IMR-90 (cell line): ENCODE measurements at regions not wholly inside any gene's neighbourhood (a gene's known extent, or its start where the extent isn't known, plus 50 kb on each side); places are given as distances from the start of the nearest gene placed in this dataset.

Experiments used
- ATAC-seq: fragments of 200-7000 bp; cut with Tn5 transposase; 2 replicates; pipeline ENCODE4 v1.9.1; 2020; ENCODE audit warnings: low read depth, mild to moderate bottlenecking, moderate library complexity
- BruUV-seq: library from RNA; stranded (reverse); fragments of 400-500 nt; replicated peaks from 2 replicates; lab custom pipeline; 2021; lab: Mats Ljungman, UMichigan
- CTCF ChIA-PET: fragments of 300-600 bp; formaldehyde crosslinking; extraction: SDS; loops from one replicate; lab custom pipeline; 2021; ENCODE audit warnings: antibody characterized with exemption; lab: Yijun Ruan, JAX
- POLR2A ChIA-PET: fragments of 300-600 bp; sonication (Branson Sonifier 250); formaldehyde crosslinking; loops from one replicate; lab custom pipeline; 2022; ENCODE audit warnings: antibody characterized with exemption; ENCODE audit not compliant: unreplicated experiment; lab: Charles Lee
- DNase-seq: peaks from one replicate; pipeline ENCODE4 v3.0.0; 2013
- H2AFZ ChIP-seq: replicated peaks from 2 replicates; pipeline ENCODE3; 2013; ENCODE audit warnings: low read length, mild to moderate bottlenecking; ENCODE audit not compliant: poor library complexity
- H2AK5ac ChIP-seq: 2 replicates; pipeline ENCODE4 v1.6.1; 2013; ENCODE audit warnings: low read depth, low read length, inconsistent platforms
- H2AK9ac ChIP-seq: replicated peaks from 2 replicates; pipeline ENCODE3; 2013; ENCODE audit warnings: mild to moderate bottlenecking, low read depth, low read length, moderate library complexity; ENCODE audit not compliant: poor library complexity
- H2BK120ac ChIP-seq: 2 replicates; pipeline ENCODE4 v1.6.1; 2013; ENCODE audit warnings: low read depth, low read length, inconsistent platforms
- H2BK15ac ChIP-seq: 3 replicates; pipeline ENCODE4 v1.6.1; 2013; ENCODE audit warnings: low read depth, low read length, inconsistent platforms
- H2BK20ac ChIP-seq: 2 replicates; pipeline ENCODE4 v1.6.1; 2013; ENCODE audit warnings: low read depth, mild to moderate bottlenecking, inconsistent platforms, low read length, moderate library complexity
- H2BK5ac ChIP-seq: 2 replicates; pipeline ENCODE4 v1.6.1; 2013; ENCODE audit warnings: mild to moderate bottlenecking, low read depth, low read length, inconsistent platforms; ENCODE audit not compliant: poor library complexity, severe bottlenecking
- H3K14ac ChIP-seq: replicated peaks from 2 replicates; pipeline ENCODE4 v1.6.1; 2013; ENCODE audit warnings: low read depth, low read length, inconsistent platforms
- H3K18ac ChIP-seq: 2 replicates; pipeline ENCODE4 v1.6.1; 2013; ENCODE audit warnings: low read depth, low read length, control low read depth
- H3K23ac ChIP-seq: 2 replicates; pipeline ENCODE4 v1.6.1; 2013; ENCODE audit warnings: low read depth, low read length, inconsistent platforms
- H3K27ac ChIP-seq: 2 replicates; pipeline ENCODE4 v1.5.1; 2013; ENCODE audit warnings: mild to moderate bottlenecking, control low read depth, low read length; ENCODE audit not compliant: insufficient read depth
- H3K27me3 ChIP-seq: 2 replicates; pipeline ENCODE4 v1.6.1; 2013; ENCODE audit warnings: low read length; ENCODE audit not compliant: control insufficient read depth, insufficient read depth
- H3K36me3 ChIP-seq: 2 replicates; pipeline ENCODE4 v1.6.1; 2013; ENCODE audit warnings: low read length, mixed read lengths; ENCODE audit not compliant: control insufficient read depth, insufficient read depth
- H3K4ac ChIP-seq: 2 replicates; pipeline ENCODE4 v1.6.1; 2013; ENCODE audit warnings: low read depth, low read length, inconsistent platforms
- H3K4me1 ChIP-seq: 2 replicates; pipeline ENCODE4 v1.6.1; 2013; ENCODE audit warnings: low read length, mixed read lengths; ENCODE audit not compliant: control insufficient read depth, insufficient read depth
- H3K4me2 ChIP-seq: 2 replicates; pipeline ENCODE4 v1.6.1; 2013; ENCODE audit warnings: low read depth, mild to moderate bottlenecking, control low read depth, low read length, moderate library complexity
- H3K4me3 ChIP-seq: 2 replicates; pipeline ENCODE4 v1.5.1; 2013; ENCODE audit warnings: low read depth, mild to moderate bottlenecking, control low read depth, low read length, moderate library complexity; ENCODE audit not compliant: insufficient read depth
- H3K56ac ChIP-seq: 2 replicates; pipeline ENCODE4 v1.6.1; 2013; ENCODE audit warnings: low read length, inconsistent platforms; ENCODE audit not compliant: insufficient read depth; ENCODE audit errors: extremely low read depth
- H3K79me1 ChIP-seq, 2 experiments: 2 replicates each; pipeline ENCODE4 v1.6.1; 2013; ENCODE audit warnings: low read length in 2 of 2, inconsistent platforms in 1 of 2, low read depth in 1 of 2
- H3K9ac ChIP-seq: 2 replicates; pipeline ENCODE4 v1.6.1; 2013; ENCODE audit warnings: low read depth, low read length, control low read depth
- H3K9me1 ChIP-seq: 2 replicates; pipeline ENCODE4 v1.6.1; 2013; ENCODE audit warnings: low read length, inconsistent platforms; ENCODE audit not compliant: insufficient read depth
- H3K9me3 ChIP-seq: 2 replicates; pipeline ENCODE4 v1.6.1; 2013; ENCODE audit warnings: low read length; ENCODE audit not compliant: control insufficient read depth, insufficient read depth
- H4K20me1 ChIP-seq: 2 replicates; pipeline ENCODE4 v1.6.1; 2013; ENCODE audit warnings: low read length, inconsistent platforms; ENCODE audit not compliant: insufficient read depth
- H4K5ac ChIP-seq: 2 replicates; pipeline ENCODE4 v1.6.1; 2013; ENCODE audit warnings: mild to moderate bottlenecking, low read depth, low read length, control low read depth
- H4K8ac ChIP-seq, 2 experiments: 2 replicates each; pipeline ENCODE4 v1.6.1; 2013; ENCODE audit warnings: low read depth in 2 of 2, low read length in 2 of 2, control low read depth in 1 of 2, inconsistent platforms in 1 of 2
- H4K91ac ChIP-seq: 2 replicates; pipeline ENCODE4 v1.6.1; 2013; ENCODE audit warnings: low read depth, low read length, inconsistent platforms; ENCODE audit not compliant: insufficient read depth
- CEBPB ChIP-seq: IDR thresholded peaks from 2 replicates; pipeline ENCODE4 v1.6.1; 2012; ENCODE audit warnings: low read depth, low read length, improper control_type of control experiment
- FOS ChIP-seq: fragments of 150-350 bp; IDR thresholded peaks from 2 replicates; pipeline ENCODE4 v1.6.1; 2016; ENCODE audit warnings: low read depth, low read length
- MAZ ChIP-seq: IDR thresholded peaks from 2 replicates; pipeline ENCODE4 v1.6.1; 2012; ENCODE audit warnings: low read depth, mild to moderate bottlenecking, low read length, improper control_type of control experiment, moderate library complexity, borderline replicate concordance
- MXI1 ChIP-seq: IDR thresholded peaks from 2 replicates; pipeline ENCODE4 v1.6.1; 2012; ENCODE audit warnings: low read depth, mild to moderate bottlenecking, low read length, moderate library complexity, borderline replicate concordance
- NFE2L2 ChIP-seq: fragments of 150-350 bp; IDR thresholded peaks from 2 replicates; pipeline ENCODE4 v1.6.1; 2016; ENCODE audit warnings: low read depth, mild to moderate bottlenecking, low read length
- POLR2A ChIP-seq: IDR thresholded peaks from 2 replicates; pipeline ENCODE4 v1.6.1; 2012; ENCODE audit warnings: mild to moderate bottlenecking, low read depth, low read length
- RAD21 ChIP-seq: IDR thresholded peaks from 2 replicates; pipeline ENCODE4 v1.6.1; 2012; ENCODE audit warnings: low read length, improper control_type of control experiment
- RFX5 ChIP-seq: IDR thresholded peaks from 2 replicates; pipeline ENCODE4 v1.8.0; 2012; ENCODE audit warnings: low read depth, mild to moderate bottlenecking, low read length, moderate library complexity
- SMC3 ChIP-seq: fragments of 150-350 bp; IDR thresholded peaks from 2 replicates; pipeline ENCODE4 v1.6.1; 2016; ENCODE audit warnings: low read depth, mild to moderate bottlenecking, antibody characterized with exemption, low read length, moderate library complexity
- WGBS, 2 experiments: methylation state at CpG; one replicate each; pipeline versions ENCODE4 v1.1.5 to v1.1.7; 2013; ENCODE audit warnings: missing lambda C conversion rate in 2 of 2; ENCODE audit not compliant: insufficient read length in 1 of 2; ENCODE audit errors: extremely low coverage in 2 of 2; 5-methylcytosine and 5-hydroxymethylcytosine counted together
- dilution Hi-C: fragments of 300-500 bp; cut with HindIII; formaldehyde crosslinking; loops from one replicate; pipeline ENCODE4 v1.14.3; 2018; ENCODE audit warnings: low sequenced_read_pairs; ENCODE audit not compliant: unreplicated experiment
- in situ Hi-C: fragments of 300-500 bp; cut with MboI; formaldehyde crosslinking; loops from 3 replicates; pipeline ENCODE4 v1.14.3; 2019; ENCODE audit warnings: low sequenced_read_pairs, inconsistent platforms, mixed read lengths
- intact Hi-C: fragments of 100-400 bp; cut with micrococcal nuclease; formaldehyde crosslinking; loops from 2 replicates; pipeline ENCODE4 v1.10.0; 2022
- TF ChIP-seq, protein P1 (sequence below): fragments of 150-350 bp; IDR thresholded peaks from 2 replicates; pipeline ENCODE4 v1.6.1; 2016; ENCODE audit warnings: low read depth, mild to moderate bottlenecking, low read length, moderate library complexity, borderline replicate concordance
- TF ChIP-seq, protein P2 (sequence below): conservative IDR thresholded peaks from 2 replicates; pipeline ENCODE4 v1.5.1; 2012; ENCODE audit warnings: mild to moderate bottlenecking, low read depth, low read length, improper control_type of control experiment

DNA sequence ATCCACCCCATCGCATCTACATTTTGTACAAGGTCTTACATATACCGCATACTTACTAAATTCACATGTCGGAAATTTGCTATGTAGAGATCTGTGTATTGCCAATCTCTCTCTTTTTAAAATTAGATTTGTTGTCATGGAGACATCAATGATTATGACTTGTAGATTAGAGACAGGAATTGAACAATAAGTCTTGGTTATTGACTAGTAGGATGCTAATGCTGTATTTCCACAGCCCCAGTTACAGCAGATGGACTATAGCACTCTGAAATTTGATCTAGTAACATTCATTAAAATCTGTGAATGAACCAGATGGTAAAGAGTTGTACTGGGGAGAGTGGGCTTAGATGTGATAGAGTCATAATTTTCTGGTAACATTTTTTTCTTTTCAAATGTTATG lies 805.7 kb downstream of the SLC4A3 start:
- ChIA-PET POLR2A (no interaction called here), CTCF (no interaction called here)
- Histone ChIP-seq H2AK9ac (no peak overlapping the region), H3K36me3 (no peaks in the 10 kb centered on the region), H2BK120ac (no peak overlapping the region), H4K20me1 (no peaks in the 10 kb centered on the region), H4K5ac (no peak overlapping the region), H3K23ac (no peak overlapping the region), H3K9me3 (no peaks in the 10 kb centered on the region), H4K8ac (no peak overlapping the region), H3K79me1 (no peaks in the 10 kb centered on the region), H3K27me3 (no peaks in the 10 kb centered on the region), H2AK5ac (no peak overlapping the region), H3K4me3 (no peak overlapping the region), H3K9ac (no peak overlapping the region), H4K91ac (no peak overlapping the region), H2BK20ac (no peak overlapping the region), H2BK15ac (no peak overlapping the region), H2BK5ac (no peak overlapping the region), H3K14ac (no peak overlapping the region), H3K4ac (no peak overlapping the region), H3K56ac (no peak overlapping the region), H2AFZ (no peak overlapping the region), H3K4me1 (peaks cover 5% of the 10 kb centered on the region), H3K4me2 (no peak overlapping the region), H3K9me1 (no peaks in the 10 kb centered on the region), H3K18ac (no peak overlapping the region), H3K27ac (no peak overlapping the region)
- intact Hi-C loops, result no loop called here
- in situ Hi-C loops, result no loop called here
- dilution Hi-C loops, result no loop called here
- ATAC-seq, result no peak
- no TSS peak for BruUV-seq
- no peak for DNase-seq
- TF ChIP-seq, protein P1, sequence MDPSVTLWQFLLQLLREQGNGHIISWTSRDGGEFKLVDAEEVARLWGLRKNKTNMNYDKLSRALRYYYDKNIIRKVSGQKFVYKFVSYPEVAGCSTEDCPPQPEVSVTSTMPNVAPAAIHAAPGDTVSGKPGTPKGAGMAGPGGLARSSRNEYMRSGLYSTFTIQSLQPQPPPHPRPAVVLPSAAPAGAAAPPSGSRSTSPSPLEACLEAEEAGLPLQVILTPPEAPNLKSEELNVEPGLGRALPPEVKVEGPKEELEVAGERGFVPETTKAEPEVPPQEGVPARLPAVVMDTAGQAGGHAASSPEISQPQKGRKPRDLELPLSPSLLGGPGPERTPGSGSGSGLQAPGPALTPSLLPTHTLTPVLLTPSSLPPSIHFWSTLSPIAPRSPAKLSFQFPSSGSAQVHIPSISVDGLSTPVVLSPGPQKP, result no peak
- TF ChIP-seq SMC3 (no peak), NFE2L2 (no peak), RFX5 (no peak), CEBPB (no peak), FOS (no peak), RAD21 (no peak), MAZ (no peak), MXI1 (no peak), POLR2A (no peak)
- TF ChIP-seq, protein P2, sequence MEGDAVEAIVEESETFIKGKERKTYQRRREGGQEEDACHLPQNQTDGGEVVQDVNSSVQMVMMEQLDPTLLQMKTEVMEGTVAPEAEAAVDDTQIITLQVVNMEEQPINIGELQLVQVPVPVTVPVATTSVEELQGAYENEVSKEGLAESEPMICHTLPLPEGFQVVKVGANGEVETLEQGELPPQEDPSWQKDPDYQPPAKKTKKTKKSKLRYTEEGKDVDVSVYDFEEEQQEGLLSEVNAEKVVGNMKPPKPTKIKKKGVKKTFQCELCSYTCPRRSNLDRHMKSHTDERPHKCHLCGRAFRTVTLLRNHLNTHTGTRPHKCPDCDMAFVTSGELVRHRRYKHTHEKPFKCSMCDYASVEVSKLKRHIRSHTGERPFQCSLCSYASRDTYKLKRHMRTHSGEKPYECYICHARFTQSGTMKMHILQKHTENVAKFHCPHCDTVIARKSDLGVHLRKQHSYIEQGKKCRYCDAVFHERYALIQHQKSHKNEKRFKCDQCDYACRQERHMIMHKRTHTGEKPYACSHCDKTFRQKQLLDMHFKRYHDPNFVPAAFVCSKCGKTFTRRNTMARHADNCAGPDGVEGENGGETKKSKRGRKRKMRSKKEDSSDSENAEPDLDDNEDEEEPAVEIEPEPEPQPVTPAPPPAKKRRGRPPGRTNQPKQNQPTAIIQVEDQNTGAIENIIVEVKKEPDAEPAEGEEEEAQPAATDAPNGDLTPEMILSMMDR, result no peak
- 100% methylated on average over 2 of the region's 3 CpGs; no CpG with 5 or more reads in 1 of the 2 experiments for WGBS, 2 experiments
